ENCODE measurements at regions not wholly inside any gene's neighbourhood (a gene's known extent, or its start where the extent isn't known, plus 50 kb on each side); places are given as distances from the start of the nearest gene placed in this dataset.

DNA sequence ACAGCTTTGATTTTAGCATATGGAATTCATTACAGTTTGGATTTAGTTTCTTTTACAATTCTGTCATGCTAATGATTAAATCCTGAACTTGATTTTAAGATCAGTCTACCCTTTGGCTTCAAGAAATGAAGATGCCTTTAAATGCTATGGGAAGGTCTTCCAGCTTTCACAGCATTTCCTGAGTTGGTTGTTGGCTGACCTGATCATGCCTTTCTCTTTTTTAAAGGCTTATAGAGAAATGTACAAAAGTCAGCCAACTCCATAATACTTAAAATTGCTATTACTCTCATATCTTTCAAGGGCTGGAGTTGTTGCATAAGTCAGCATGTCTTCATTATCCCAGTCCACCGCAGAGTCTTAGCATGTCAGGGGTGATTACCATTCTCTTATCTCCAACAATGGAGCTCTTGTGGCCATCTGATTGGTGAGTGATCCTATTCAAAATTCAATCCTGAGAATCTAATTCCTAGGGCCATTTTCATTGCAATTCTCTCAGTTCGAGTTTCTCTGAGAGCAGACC is 123.8 kb downstream of the GMNC start:
- H3K4me3 ChIP-seq (ENCODE audit: extremely low read depth in 1 of 4, insufficient read depth in 2 of 4, low read depth in 3 of 4, low read length in 4 of 4): no peak overlapping the region
- H3K36me3 ChIP-seq (ENCODE audit: control insufficient read depth in 2 of 4, insufficient read depth in 4 of 4, low read length in 3 of 4): no peaks in the 10 kb centered on the region
- no peak for FAIRE-seq
- H3K4me1 ChIP-seq (replicated peaks in 1 of 4; ENCODE audit: control insufficient read depth in 3 of 4, insufficient read depth in 4 of 4, low read length in 3 of 4): no peaks in the 10 kb centered on the region; a peak in 1 of 7 replicates
- H4K20me1 ChIP-seq (replicated peaks in 1 of 2; ENCODE audit: control insufficient read depth in 1 of 2, insufficient read depth in 2 of 2, low read length in 2 of 2): no peaks in the 10 kb centered on the region
- no peak overlapping the region for H2BK12ac ChIP-seq (ENCODE audit: low read depth, low read length)
- no peaks in the 10 kb centered on the region for H3K9me3 ChIP-seq (ENCODE audit: insufficient read depth in 2 of 2, low read depth in 1 of 2, low read length in 1 of 2)
- no peak overlapping the region for H3K9ac ChIP-seq (replicated peaks in 1 of 4; ENCODE audit: extremely low read depth in 1 of 4, low read depth in 3 of 4, low read length in 3 of 4)
- no peak overlapping the region for H3K56ac ChIP-seq (replicated peaks; ENCODE audit: insufficient read length, low read depth, low read length)
- H2BK20ac ChIP-seq (ENCODE audit: low read length): no peak overlapping the region
- no peaks in the 10 kb centered on the region for H3K79me2 ChIP-seq (ENCODE audit: control insufficient read depth in 1 of 2, insufficient read depth in 2 of 2, low read length in 2 of 2)
- H3K4me2 ChIP-seq (ENCODE audit: insufficient read depth in 1 of 2, low read depth in 2 of 2, low read length in 2 of 2): no peak overlapping the region
- no peak overlapping the region for H4K91ac ChIP-seq (replicated peaks; ENCODE audit: insufficient read length, low read length)
- no peaks in the 10 kb centered on the region for H3K79me1 ChIP-seq (ENCODE audit: low read depth, low read length)
- H2AK5ac ChIP-seq (ENCODE audit: low read depth, low read length): no peak overlapping the region
- WGBS, 2 experiments (ENCODE audit: extremely low coverage in 1 of 2, insufficient coverage in 1 of 2, insufficient read length in 1 of 2, insufficient replicate concordance in 2 of 2, low coverage in 1 of 2, low lambda C conversion rate in 2 of 2, missing lambda C conversion rate in 1 of 2): 95% methylated on average over 2 of the region's 2 CpGs; no CpG with 5 or more reads in 1 of the 2 experiments
- H3K4ac ChIP-seq (replicated peaks; ENCODE audit: insufficient read length, low read depth, low read length): no peak overlapping the region
- no peak overlapping the region for H2BK120ac ChIP-seq (replicated peaks; ENCODE audit: low read depth, low read length)
- H2AFZ ChIP-seq (ENCODE audit: low read length): no peak overlapping the region
- no peak overlapping the region for H2BK5ac ChIP-seq (ENCODE audit: low read depth, low read length)
- ChIA-PET CTCF (ENCODE audit: partially characterized antibody) (no interaction called here), POLR2A (ENCODE audit: partially characterized antibody) (interaction anchor here (0.6 kb wide), 1 partner anchor 65 kb away, joined by 3 read pairs; no protein-coding TSS in a partner anchor)
- H3K23ac ChIP-seq (ENCODE audit: insufficient read length): no peak overlapping the region
- H3K27ac ChIP-seq (ENCODE audit: low read depth, low read length): no peak overlapping the region
- no peak for DNase-seq (ENCODE audit: low read depth in 1 of 2, low spot score in 2 of 2)
- no peak overlapping the region for H4K8ac ChIP-seq (ENCODE audit: extremely low read depth, insufficient read depth, low read length)
- no peaks in the 10 kb centered on the region for H3K23me2 ChIP-seq (ENCODE audit: low read depth, low read length)
- H3K27me3 ChIP-seq (replicated peaks in 1 of 4; ENCODE audit: control insufficient read depth in 3 of 4, extremely low read depth in 1 of 4, insufficient read depth in 3 of 4, low read length in 3 of 4): no peaks in the 10 kb centered on the region
- no peak overlapping the region for H3K18ac ChIP-seq (ENCODE audit: extremely low read depth, low read length)
- no peak overlapping the region for H3K14ac ChIP-seq (ENCODE audit: insufficient read length)
- no peak overlapping the region for H2BK15ac ChIP-seq (ENCODE audit: low read length)
- H4K5ac ChIP-seq (ENCODE audit: insufficient read length, low read depth, low read length): no peak overlapping the region
- TF ChIP-seq TBP (IDR thresholded peaks at IDR 0.05; ENCODE audit: low read depth, low read length): no peak
- no peak for TF ChIP-seq POU5F1 (IDR thresholded peaks at IDR 0.05; ENCODE audit: low read depth, low read length)
- TF ChIP-seq NANOG (IDR thresholded peaks at IDR 0.05; ENCODE audit: insufficient read depth, low read depth, low read length, poor library complexity, severe bottlenecking): no peak
- no peak for TF ChIP-seq EGR1 (IDR thresholded peaks at IDR 0.05; ENCODE audit: borderline replicate concordance, low read depth, low read length)
- TF ChIP-seq, protein P1, sequence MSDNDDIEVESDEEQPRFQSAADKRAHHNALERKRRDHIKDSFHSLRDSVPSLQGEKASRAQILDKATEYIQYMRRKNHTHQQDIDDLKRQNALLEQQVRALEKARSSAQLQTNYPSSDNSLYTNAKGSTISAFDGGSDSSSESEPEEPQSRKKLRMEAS (IDR thresholded peaks at IDR 0.05): no peak
- no peak for TF ChIP-seq CTBP2 (IDR thresholded peaks at IDR 0.05; ENCODE audit: borderline replicate concordance, insufficient read depth, insufficient read length, low read length)
- TF ChIP-seq CHD2 (IDR thresholded peaks at IDR 0.05; ENCODE audit: low read length): no peak
- no peak for TF ChIP-seq GTF2F1 (IDR thresholded peaks at IDR 0.05; ENCODE audit: borderline replicate concordance, low read depth, low read length)
- TF ChIP-seq, protein P2, sequence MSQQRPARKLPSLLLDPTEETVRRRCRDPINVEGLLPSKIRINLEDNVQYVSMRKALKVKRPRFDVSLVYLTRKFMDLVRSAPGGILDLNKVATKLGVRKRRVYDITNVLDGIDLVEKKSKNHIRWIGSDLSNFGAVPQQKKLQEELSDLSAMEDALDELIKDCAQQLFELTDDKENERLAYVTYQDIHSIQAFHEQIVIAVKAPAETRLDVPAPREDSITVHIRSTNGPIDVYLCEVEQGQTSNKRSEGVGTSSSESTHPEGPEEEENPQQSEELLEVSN (IDR thresholded peaks at IDR 0.05): no peak
- no peak for TF ChIP-seq NRF1 (IDR thresholded peaks at IDR 0.05; ENCODE audit: low read depth, low read length)
- no peak for TF ChIP-seq KDM1A (IDR thresholded peaks at IDR 0.05; ENCODE audit: borderline replicate concordance, low read length)
- no peak for TF ChIP-seq ASH2L (IDR thresholded peaks at IDR 0.05; ENCODE audit: low read length)

All from H1 (cell line).